ENCODE measurements at regions not wholly inside any gene's neighbourhood (a gene's known extent, or its start where the extent isn't known, plus 50 kb on each side); places are given as distances from the start of the nearest gene placed in this dataset.

DNA sequence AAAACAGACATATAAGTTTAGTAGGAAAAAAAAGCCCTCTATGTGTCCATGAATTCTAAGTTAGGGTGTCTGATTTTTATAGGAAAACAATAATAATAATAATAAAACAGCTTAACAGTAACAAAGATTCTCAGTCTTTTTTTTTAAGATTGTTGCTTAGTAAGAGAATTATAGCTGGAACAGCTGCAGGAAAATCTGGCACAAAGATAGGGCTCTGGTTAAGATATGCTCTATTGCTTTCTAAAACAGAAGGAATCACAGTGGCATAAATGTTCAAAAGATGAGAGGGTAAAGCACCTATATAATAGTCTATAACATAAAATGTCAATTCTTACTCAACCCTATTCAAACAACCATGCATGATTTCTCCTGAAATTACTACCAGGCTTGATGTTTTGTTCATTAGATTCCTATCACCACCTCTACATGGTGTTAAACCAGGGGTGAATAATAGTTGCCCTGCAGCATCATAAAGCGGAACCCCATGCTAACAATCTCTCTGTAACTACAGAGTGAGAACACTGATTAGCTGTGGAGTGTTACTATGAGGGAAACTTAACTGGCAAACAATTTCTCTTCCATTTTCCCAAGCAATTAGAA lies 541.4 kb upstream of the MIR17HG start:
- Histone ChIP-seq H3K4me3 (ENCODE audit: insufficient read depth, low read depth, low read length) (no peak overlapping the region), H4K20me1 (ENCODE audit: insufficient read depth, low read length) (no peaks in the 10 kb centered on the region)
- dilution Hi-C loops (cut with HindIII; ENCODE audit: low sequenced_read_pairs, unreplicated experiment): no loop called here

More for the DNA sequence above, 541.4 kb upstream of the MIR17HG start:
- in situ Hi-C loops (cut with MboI; ENCODE audit: low sequenced_read_pairs) (no loop called here), intact Hi-C loops (cut with micrococcal nuclease) (no loop called here)
- Histone ChIP-seq H3K14ac (replicated peaks; ENCODE audit: low read depth, low read length) (no peak overlapping the region), H2AK9ac (replicated peaks; ENCODE audit: low read depth, low read length, poor library complexity) (no peak overlapping the region), H3K18ac (ENCODE audit: low read depth, low read length) (no peak overlapping the region), H3K9me1 (ENCODE audit: insufficient read depth, low read length) (no peaks in the 10 kb centered on the region), H3K79me1 (ENCODE audit: low read depth in 1 of 2, low read length in 2 of 2) (no peaks in the 10 kb centered on the region), H3K36me3 (ENCODE audit: control insufficient read depth, insufficient read depth, low read length) (no peaks in the 10 kb centered on the region), H2AFZ (replicated peaks; ENCODE audit: low read length, poor library complexity) (no peak overlapping the region), H3K9me3 (ENCODE audit: control insufficient read depth, insufficient read depth, low read length) (0 out of 2 replicates have a peak, but pooled peaks cover 2% of the 10 kb centered on the region), H2BK120ac (ENCODE audit: low read depth, low read length) (no peak overlapping the region), H3K56ac (ENCODE audit: extremely low read depth, insufficient read depth, low read length) (no peak overlapping the region), H4K8ac (ENCODE audit: low read depth in 2 of 2, low read length in 2 of 2) (no peak overlapping the region), H3K27ac (ENCODE audit: insufficient read depth, low read length) (no peak overlapping the region), H3K4ac (ENCODE audit: low read depth, low read length) (no peak overlapping the region), H3K9ac (ENCODE audit: low read depth, low read length) (no peak overlapping the region), H2BK15ac (ENCODE audit: low read depth, low read length) (no peak overlapping the region), H2AK5ac (ENCODE audit: low read depth, low read length) (no peak overlapping the region), H3K4me2 (ENCODE audit: low read depth, low read length) (no peak overlapping the region), H3K23ac (ENCODE audit: low read depth, low read length) (no peak overlapping the region), H2BK5ac (ENCODE audit: low read depth, low read length, poor library complexity, severe bottlenecking) (no peak overlapping the region), H4K5ac (ENCODE audit: low read depth, low read length) (no peak overlapping the region), H3K27me3 (ENCODE audit: control insufficient read depth, insufficient read depth, low read length) (no peaks in the 10 kb centered on the region), H3K4me1 (ENCODE audit: control insufficient read depth, insufficient read depth, low read length) (no peaks in the 10 kb centered on the region), H2BK20ac (ENCODE audit: low read depth, low read length) (no peak overlapping the region), H4K91ac (ENCODE audit: insufficient read depth, low read depth, low read length) (no peak overlapping the region)
- WGBS, 2 experiments (ENCODE audit: extremely low coverage in 2 of 2, insufficient read length in 1 of 2): no CpG with 5 or more reads among the region's 1 CpG
- ChIA-PET CTCF (no interaction called here), POLR2A (ENCODE audit: unreplicated experiment) (no interaction called here)
- no peak for TF ChIP-seq MAZ (IDR thresholded peaks at IDR 0.05; ENCODE audit: borderline replicate concordance, low read depth, low read length)
- no peak for TF ChIP-seq SMC3 (IDR thresholded peaks at IDR 0.05; ENCODE audit: low read depth, low read length)
- TF ChIP-seq, protein P1, sequence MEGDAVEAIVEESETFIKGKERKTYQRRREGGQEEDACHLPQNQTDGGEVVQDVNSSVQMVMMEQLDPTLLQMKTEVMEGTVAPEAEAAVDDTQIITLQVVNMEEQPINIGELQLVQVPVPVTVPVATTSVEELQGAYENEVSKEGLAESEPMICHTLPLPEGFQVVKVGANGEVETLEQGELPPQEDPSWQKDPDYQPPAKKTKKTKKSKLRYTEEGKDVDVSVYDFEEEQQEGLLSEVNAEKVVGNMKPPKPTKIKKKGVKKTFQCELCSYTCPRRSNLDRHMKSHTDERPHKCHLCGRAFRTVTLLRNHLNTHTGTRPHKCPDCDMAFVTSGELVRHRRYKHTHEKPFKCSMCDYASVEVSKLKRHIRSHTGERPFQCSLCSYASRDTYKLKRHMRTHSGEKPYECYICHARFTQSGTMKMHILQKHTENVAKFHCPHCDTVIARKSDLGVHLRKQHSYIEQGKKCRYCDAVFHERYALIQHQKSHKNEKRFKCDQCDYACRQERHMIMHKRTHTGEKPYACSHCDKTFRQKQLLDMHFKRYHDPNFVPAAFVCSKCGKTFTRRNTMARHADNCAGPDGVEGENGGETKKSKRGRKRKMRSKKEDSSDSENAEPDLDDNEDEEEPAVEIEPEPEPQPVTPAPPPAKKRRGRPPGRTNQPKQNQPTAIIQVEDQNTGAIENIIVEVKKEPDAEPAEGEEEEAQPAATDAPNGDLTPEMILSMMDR (conservative IDR thresholded peaks at IDR 0.05; ENCODE audit: low read depth, low read length): no peak
- TF ChIP-seq, protein P2, sequence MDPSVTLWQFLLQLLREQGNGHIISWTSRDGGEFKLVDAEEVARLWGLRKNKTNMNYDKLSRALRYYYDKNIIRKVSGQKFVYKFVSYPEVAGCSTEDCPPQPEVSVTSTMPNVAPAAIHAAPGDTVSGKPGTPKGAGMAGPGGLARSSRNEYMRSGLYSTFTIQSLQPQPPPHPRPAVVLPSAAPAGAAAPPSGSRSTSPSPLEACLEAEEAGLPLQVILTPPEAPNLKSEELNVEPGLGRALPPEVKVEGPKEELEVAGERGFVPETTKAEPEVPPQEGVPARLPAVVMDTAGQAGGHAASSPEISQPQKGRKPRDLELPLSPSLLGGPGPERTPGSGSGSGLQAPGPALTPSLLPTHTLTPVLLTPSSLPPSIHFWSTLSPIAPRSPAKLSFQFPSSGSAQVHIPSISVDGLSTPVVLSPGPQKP (IDR thresholded peaks at IDR 0.05; ENCODE audit: borderline replicate concordance, low read depth, low read length): no peak
- TF ChIP-seq USF2 (IDR thresholded peaks at IDR 0.05; ENCODE audit: low read depth, low read length): no peak
- no peak for TF ChIP-seq NFE2L2 (IDR thresholded peaks at IDR 0.05; ENCODE audit: low read depth, low read length)
- TF ChIP-seq RCOR1 (IDR thresholded peaks at IDR 0.05; ENCODE audit: insufficient replicate concordance, low read length): no peak
- TF ChIP-seq RAD21 (IDR thresholded peaks at IDR 0.05; ENCODE audit: low read length): no peak
- no peak for TF ChIP-seq CEBPB (IDR thresholded peaks at IDR 0.05; ENCODE audit: low read depth, low read length)
- TF ChIP-seq RFX5 (IDR thresholded peaks at IDR 0.05; ENCODE audit: low read depth, low read length): no peak
- no peak for TF ChIP-seq BHLHE40 (IDR thresholded peaks at IDR 0.05; ENCODE audit: low read depth, low read length)
- no peak for TF ChIP-seq MXI1 (IDR thresholded peaks at IDR 0.05; ENCODE audit: borderline replicate concordance, low read depth, low read length)
- TF ChIP-seq POLR2A (IDR thresholded peaks at IDR 0.05; ENCODE audit: low read depth, low read length): no peak
- no peak for DNase-seq
- BruUV-seq (replicated peaks): no TSS peak
- ATAC-seq (ENCODE audit: low read depth): no peak

Measured in IMR-90 (cell line).